OCI-LY7 (cell line): ENCODE measurements at regions not wholly inside any gene's neighbourhood (a gene's known extent, or its start where the extent isn't known, plus 50 kb on each side); places are given as distances from the start of the nearest gene placed in this dataset.

Source experiments
- EZH2phosphoT487 ChIP-seq: fragments of 200-600 bp; sonication (generic); IDR thresholded peaks from 2 replicates; pipeline ENCODE4 v1.6.1; 2018; ENCODE audit warnings: low read depth, borderline replicate concordance, mild to moderate bottlenecking, mixed run types, antibody characterized with exemption, low read length, moderate library complexity, mixed read lengths
- TF ChIP-seq, protein P1 (sequence below): fragments of 200-600 bp; sonication (generic); conservative IDR thresholded peaks from 2 replicates; pipeline ENCODE4 v1.5.1; 2014; ENCODE audit warnings: mild to moderate bottlenecking, antibody characterized with exemption, low read length, moderate library complexity, mixed read lengths

DNA sequence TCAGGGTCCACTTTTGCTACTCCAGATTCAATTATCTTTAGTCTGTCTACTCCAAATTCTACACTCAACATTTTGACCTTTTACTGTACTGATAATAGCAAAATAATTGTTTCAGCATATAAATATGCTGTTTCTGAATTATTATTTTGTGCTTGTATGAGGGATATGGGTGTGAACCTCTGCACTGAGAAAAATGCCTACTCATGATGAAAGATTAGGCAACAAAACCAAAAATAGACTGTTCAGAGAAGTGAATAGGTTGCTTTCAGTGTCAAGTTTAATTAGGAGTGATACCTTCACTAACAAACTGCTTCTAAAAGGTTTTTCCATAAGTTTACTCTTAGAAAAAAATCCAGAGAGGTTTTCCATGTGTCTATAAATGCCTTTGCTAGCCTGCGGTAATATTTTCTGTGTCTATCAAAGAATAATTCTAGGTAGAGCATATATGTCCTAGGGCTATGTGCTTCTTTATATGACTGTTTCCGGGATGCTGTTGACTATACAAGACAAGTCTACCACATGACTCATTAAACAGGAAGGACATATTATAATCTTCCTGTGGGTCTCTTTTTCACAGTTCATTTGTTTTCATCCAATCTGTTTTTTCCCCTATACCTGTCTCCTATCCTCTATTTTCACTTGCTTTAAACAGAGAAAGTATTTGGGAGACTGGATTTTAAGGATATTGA lies 218.5 kb upstream of the TTC14 start:
- TF ChIP-seq EZH2phosphoT487: no peak
- TF ChIP-seq, protein P1, sequence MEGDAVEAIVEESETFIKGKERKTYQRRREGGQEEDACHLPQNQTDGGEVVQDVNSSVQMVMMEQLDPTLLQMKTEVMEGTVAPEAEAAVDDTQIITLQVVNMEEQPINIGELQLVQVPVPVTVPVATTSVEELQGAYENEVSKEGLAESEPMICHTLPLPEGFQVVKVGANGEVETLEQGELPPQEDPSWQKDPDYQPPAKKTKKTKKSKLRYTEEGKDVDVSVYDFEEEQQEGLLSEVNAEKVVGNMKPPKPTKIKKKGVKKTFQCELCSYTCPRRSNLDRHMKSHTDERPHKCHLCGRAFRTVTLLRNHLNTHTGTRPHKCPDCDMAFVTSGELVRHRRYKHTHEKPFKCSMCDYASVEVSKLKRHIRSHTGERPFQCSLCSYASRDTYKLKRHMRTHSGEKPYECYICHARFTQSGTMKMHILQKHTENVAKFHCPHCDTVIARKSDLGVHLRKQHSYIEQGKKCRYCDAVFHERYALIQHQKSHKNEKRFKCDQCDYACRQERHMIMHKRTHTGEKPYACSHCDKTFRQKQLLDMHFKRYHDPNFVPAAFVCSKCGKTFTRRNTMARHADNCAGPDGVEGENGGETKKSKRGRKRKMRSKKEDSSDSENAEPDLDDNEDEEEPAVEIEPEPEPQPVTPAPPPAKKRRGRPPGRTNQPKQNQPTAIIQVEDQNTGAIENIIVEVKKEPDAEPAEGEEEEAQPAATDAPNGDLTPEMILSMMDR: no peak
